ENCODE measurements at regions not wholly inside any gene's neighbourhood (a gene's known extent, or its start where the extent isn't known, plus 50 kb on each side); places are given as distances from the start of the nearest gene placed in this dataset.

- Histone ChIP-seq H3K9ac (ENCODE audit: low read length) (no peak overlapping the region), H3K9me3 (ENCODE audit: insufficient read depth, low read depth, low read length) (no peaks in the 10 kb centered on the region), H2BK5ac (ENCODE audit: low read depth, low read length, poor library complexity) (no peak overlapping the region), H3K4me2 (ENCODE audit: low read length) (no peak overlapping the region), H3K27me3 (ENCODE audit: insufficient read depth, low read length) (no peaks in the 10 kb centered on the region), H3K27ac (ENCODE audit: low read depth, low read length) (no peak overlapping the region), H2BK12ac (ENCODE audit: low read length) (no peak overlapping the region), H4K12ac (ENCODE audit: low read depth, low read length) (no peak overlapping the region), H4K91ac (ENCODE audit: low read depth, low read length) (no peak overlapping the region), H3K4ac (ENCODE audit: low read depth, low read length) (no peak overlapping the region), H3K36me3 (ENCODE audit: control insufficient read depth in 1 of 2, insufficient read depth in 2 of 2, low read length in 2 of 2) (no peaks in the 10 kb centered on the region), H2AFZ (ENCODE audit: insufficient read depth, low read length, poor library complexity) (no peak overlapping the region), H3K18ac (ENCODE audit: low read length) (no peak overlapping the region), H2AK5ac (ENCODE audit: low read length) (no peak overlapping the region), H4K8ac (ENCODE audit: low read depth, low read length) (no peak overlapping the region), H3K23ac (ENCODE audit: low read length) (no peak overlapping the region), H3K14ac (ENCODE audit: low read length) (no peak overlapping the region), H3K4me3 (ENCODE audit: low read depth, low read length) (no peak overlapping the region), H3K79me1 (ENCODE audit: low read length) (no peaks in the 10 kb centered on the region), H2BK120ac (ENCODE audit: insufficient read depth, low read length, poor library complexity) (no peak overlapping the region), H3K79me2 (ENCODE audit: control insufficient read depth, insufficient read depth, low read length, poor library complexity) (no peaks in the 10 kb centered on the region), H3K4me1 (ENCODE audit: control insufficient read depth in 1 of 2, insufficient read depth in 2 of 2, low read length in 2 of 2) (peaks cover 4 to 5% of the 10 kb centered on the region in 2 experiments)
- no peak for DNase-seq
- no CpG with 5 or more reads among the region's 8 CpGs for WGBS (ENCODE audit: extremely low coverage, insufficient coverage, insufficient read length)
Observed at GRCh38 chr1:38336301-38336923, 289.8 kb upstream of the POU3F1 start.

GRCh38 chr1:38334930-38335592 is 288.5 kb upstream of the POU3F1 start:
- no CpG with 5 or more reads among the region's 5 CpGs for WGBS (ENCODE audit: extremely low coverage, insufficient coverage, insufficient read length)
- Histone ChIP-seq H3K23ac (ENCODE audit: low read length) (no peak overlapping the region), H2BK12ac (ENCODE audit: low read length) (no peak overlapping the region), H3K18ac (ENCODE audit: low read length) (no peak overlapping the region), H2BK5ac (ENCODE audit: low read depth, low read length, poor library complexity) (no peak overlapping the region), H3K79me1 (ENCODE audit: low read length) (no peaks in the 10 kb centered on the region), H2BK120ac (ENCODE audit: insufficient read depth, low read length, poor library complexity) (no peak overlapping the region), H3K27me3 (ENCODE audit: insufficient read depth, low read length) (no peaks in the 10 kb centered on the region), H3K79me2 (ENCODE audit: control insufficient read depth, insufficient read depth, low read length, poor library complexity) (no peaks in the 10 kb centered on the region), H3K4ac (ENCODE audit: low read depth, low read length) (no peak overlapping the region), H3K36me3 (ENCODE audit: control insufficient read depth in 1 of 2, insufficient read depth in 2 of 2, low read length in 2 of 2) (no peaks in the 10 kb centered on the region), H3K14ac (ENCODE audit: low read length) (no peak overlapping the region), H3K4me3 (ENCODE audit: low read depth, low read length) (no peak overlapping the region), H4K91ac (ENCODE audit: low read depth, low read length) (no peak overlapping the region), H3K27ac (ENCODE audit: low read depth, low read length) (no peak overlapping the region), H2AFZ (ENCODE audit: insufficient read depth, low read length, poor library complexity) (no peak overlapping the region), H3K9me3 (ENCODE audit: insufficient read depth, low read depth, low read length) (no peaks in the 10 kb centered on the region), H2AK5ac (ENCODE audit: low read length) (no peak overlapping the region), H3K9ac (ENCODE audit: low read length) (no peak overlapping the region), H4K12ac (ENCODE audit: low read depth, low read length) (no peak overlapping the region), H3K4me1 (ENCODE audit: control insufficient read depth in 1 of 2, insufficient read depth in 2 of 2, low read length in 2 of 2) (peaks cover 7 to 8% of the 10 kb centered on the region in 2 experiments), H4K8ac (ENCODE audit: low read depth, low read length) (no peak overlapping the region), H3K4me2 (ENCODE audit: low read length) (no peak overlapping the region)
- no peak for DNase-seq

GRCh38 chr1:38332649-38333310 is 286.2 kb upstream of the POU3F1 start:
- WGBS (ENCODE audit: extremely low coverage, insufficient coverage, insufficient read length) = no CpG with 5 or more reads among the region's 7 CpGs
- Histone ChIP-seq H2AK5ac (ENCODE audit: low read length) (no peak overlapping the region), H3K27ac (ENCODE audit: low read depth, low read length) (no peak overlapping the region), H2BK120ac (ENCODE audit: insufficient read depth, low read length, poor library complexity) (no peak overlapping the region), H3K27me3 (ENCODE audit: insufficient read depth, low read length) (no peaks in the 10 kb centered on the region), H3K4me3 (ENCODE audit: low read depth, low read length) (no peak overlapping the region), H3K79me2 (ENCODE audit: control insufficient read depth, insufficient read depth, low read length, poor library complexity) (no peaks in the 10 kb centered on the region), H3K18ac (ENCODE audit: low read length) (no peak overlapping the region), H3K4me2 (ENCODE audit: low read length) (no peak overlapping the region), H3K9ac (ENCODE audit: low read length) (no peak overlapping the region), H3K9me3 (ENCODE audit: insufficient read depth, low read depth, low read length) (peaks cover 2% of the 10 kb centered on the region), H4K91ac (ENCODE audit: low read depth, low read length) (no peak overlapping the region), H3K14ac (ENCODE audit: low read length) (no peak overlapping the region), H3K4ac (ENCODE audit: low read depth, low read length) (no peak overlapping the region), H3K23ac (ENCODE audit: low read length) (no peak overlapping the region), H4K8ac (ENCODE audit: low read depth, low read length) (no peak overlapping the region), H3K4me1 (ENCODE audit: control insufficient read depth in 1 of 2, insufficient read depth in 2 of 2, low read length in 2 of 2) (peaks cover 7 to 8% of the 10 kb centered on the region in 2 experiments), H2BK12ac (ENCODE audit: low read length) (no peak overlapping the region), H4K12ac (ENCODE audit: low read depth, low read length) (no peak overlapping the region), H3K79me1 (ENCODE audit: low read length) (no peaks in the 10 kb centered on the region), H2AFZ (ENCODE audit: insufficient read depth, low read length, poor library complexity) (no peak overlapping the region), H3K36me3 (ENCODE audit: control insufficient read depth in 1 of 2, insufficient read depth in 2 of 2, low read length in 2 of 2) (no peaks in the 10 kb centered on the region), H2BK5ac (ENCODE audit: low read depth, low read length, poor library complexity) (no peak overlapping the region)
- DNase-seq = no peak

GRCh38 chr1:38331496-38332210 is 285.1 kb upstream of the POU3F1 start:
- DNase-seq = peak in 1 of 2 donors; percentile 21
- H3K9ac ChIP-seq (ENCODE audit: low read length) = no peak overlapping the region
- H3K27ac ChIP-seq (ENCODE audit: low read depth, low read length) = no peak overlapping the region
- no peaks in the 10 kb centered on the region for H3K79me1 ChIP-seq (ENCODE audit: low read length)
- H4K8ac ChIP-seq (ENCODE audit: low read depth, low read length) = no peak overlapping the region
- no peaks in the 10 kb centered on the region for H3K36me3 ChIP-seq (ENCODE audit: control insufficient read depth in 1 of 2, insufficient read depth in 2 of 2, low read length in 2 of 2)
- H2AK5ac ChIP-seq (ENCODE audit: low read length) = no peak overlapping the region
- no peak overlapping the region for H3K14ac ChIP-seq (ENCODE audit: low read length)
- no peak overlapping the region for H4K12ac ChIP-seq (ENCODE audit: low read depth, low read length)
- H2BK120ac ChIP-seq (ENCODE audit: insufficient read depth, low read length, poor library complexity) = no peak overlapping the region
- H2AFZ ChIP-seq (ENCODE audit: insufficient read depth, low read length, poor library complexity) = no peak overlapping the region
- no peaks in the 10 kb centered on the region for H3K27me3 ChIP-seq (ENCODE audit: insufficient read depth, low read length)
- H4K91ac ChIP-seq (ENCODE audit: low read depth, low read length) = no peak overlapping the region
- no peak overlapping the region for H2BK5ac ChIP-seq (ENCODE audit: low read depth, low read length, poor library complexity)
- no peaks in the 10 kb centered on the region for H3K79me2 ChIP-seq (ENCODE audit: control insufficient read depth, insufficient read depth, low read length, poor library complexity)
- peaks cover 2% of the 10 kb centered on the region for H3K9me3 ChIP-seq (ENCODE audit: insufficient read depth, low read depth, low read length)
- no peak overlapping the region for H3K18ac ChIP-seq (ENCODE audit: low read length)
- no peak overlapping the region for H2BK12ac ChIP-seq (ENCODE audit: low read length)
- no peak overlapping the region for H3K4me2 ChIP-seq (ENCODE audit: low read length)
- H3K4me3 ChIP-seq (ENCODE audit: low read depth, low read length) = no peak overlapping the region
- H3K4me1 ChIP-seq (ENCODE audit: control insufficient read depth in 1 of 2, insufficient read depth in 2 of 2, low read length in 2 of 2) = peaks cover 7 to 8% of the 10 kb centered on the region in 2 experiments
- WGBS (ENCODE audit: extremely low coverage, insufficient coverage, insufficient read length) = no CpG with 5 or more reads among the region's 2 CpGs
- H3K23ac ChIP-seq (ENCODE audit: low read length) = no peak overlapping the region
- H3K4ac ChIP-seq (ENCODE audit: low read depth, low read length) = no peak overlapping the region

All from trophoblast cell (in vitro differentiated cells and primary cell).